ENCODE measurements at regions not wholly inside any gene's neighbourhood (a gene's known extent, or its start where the extent isn't known, plus 50 kb on each side); places are given as distances from the start of the nearest gene placed in this dataset.
A peak's percentile ranks its signal among the peaks of the same experiment; 100 is the strongest.

- no peaks in the 10 kb centered on the region for H3K9me3 ChIP-seq (ENCODE audit: control insufficient read depth, insufficient read depth, low read depth, low read length)
- no peak overlapping the region for H3K4me2 ChIP-seq (ENCODE audit: extremely low read depth, insufficient read depth, low read length)
- H3K4me1 ChIP-seq (ENCODE audit: control insufficient read depth, extremely low read depth, insufficient read depth, low read length), result peaks cover 18% of the 10 kb centered on the region
- no peaks in the 10 kb centered on the region for H4K20me1 ChIP-seq (ENCODE audit: control insufficient read depth, extremely low read depth, insufficient read depth, low read length)
- no peak for TF ChIP-seq EZH2 (IDR thresholded peaks at IDR 0.05; ENCODE audit: low read length, missing control alignments)
- TF ChIP-seq, protein P1, sequence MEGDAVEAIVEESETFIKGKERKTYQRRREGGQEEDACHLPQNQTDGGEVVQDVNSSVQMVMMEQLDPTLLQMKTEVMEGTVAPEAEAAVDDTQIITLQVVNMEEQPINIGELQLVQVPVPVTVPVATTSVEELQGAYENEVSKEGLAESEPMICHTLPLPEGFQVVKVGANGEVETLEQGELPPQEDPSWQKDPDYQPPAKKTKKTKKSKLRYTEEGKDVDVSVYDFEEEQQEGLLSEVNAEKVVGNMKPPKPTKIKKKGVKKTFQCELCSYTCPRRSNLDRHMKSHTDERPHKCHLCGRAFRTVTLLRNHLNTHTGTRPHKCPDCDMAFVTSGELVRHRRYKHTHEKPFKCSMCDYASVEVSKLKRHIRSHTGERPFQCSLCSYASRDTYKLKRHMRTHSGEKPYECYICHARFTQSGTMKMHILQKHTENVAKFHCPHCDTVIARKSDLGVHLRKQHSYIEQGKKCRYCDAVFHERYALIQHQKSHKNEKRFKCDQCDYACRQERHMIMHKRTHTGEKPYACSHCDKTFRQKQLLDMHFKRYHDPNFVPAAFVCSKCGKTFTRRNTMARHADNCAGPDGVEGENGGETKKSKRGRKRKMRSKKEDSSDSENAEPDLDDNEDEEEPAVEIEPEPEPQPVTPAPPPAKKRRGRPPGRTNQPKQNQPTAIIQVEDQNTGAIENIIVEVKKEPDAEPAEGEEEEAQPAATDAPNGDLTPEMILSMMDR (conservative IDR thresholded peaks at IDR 0.05 in 1 of 2, IDR thresholded peaks at IDR 0.05 in 1 of 2; ENCODE audit: low read depth in 1 of 2, low read length in 2 of 2), result no peak
- H3K27me3 ChIP-seq (ENCODE audit: control insufficient read depth, insufficient read depth, low read length), result no peaks in the 10 kb centered on the region
- H3K4me3 ChIP-seq (replicated peaks in 1 of 4; ENCODE audit: control extremely low read depth in 1 of 4, insufficient read depth in 1 of 4, low read depth in 3 of 4, low read length in 4 of 4), result no peak overlapping the region
- H3K27ac ChIP-seq (ENCODE audit: insufficient read depth, low read length), result peak overlapping the region; percentile 70
- H3K36me3 ChIP-seq (ENCODE audit: control insufficient read depth, insufficient read depth, low read length), result no peaks in the 10 kb centered on the region
- DNase-seq (ENCODE audit: low read depth in 2 of 2), result peak; percentile 31 to 61
- no peak overlapping the region for H2AFZ ChIP-seq (ENCODE audit: low read length)
- no peaks in the 10 kb centered on the region for H3K79me2 ChIP-seq (ENCODE audit: control insufficient read depth, insufficient read depth, low read length)
- H3K9ac ChIP-seq (ENCODE audit: insufficient read depth, low read length), result no peak overlapping the region
Measured at GRCh38 chr11:47918882-47919495, 61.4 kb upstream of the PTPRJ start.

DNA sequence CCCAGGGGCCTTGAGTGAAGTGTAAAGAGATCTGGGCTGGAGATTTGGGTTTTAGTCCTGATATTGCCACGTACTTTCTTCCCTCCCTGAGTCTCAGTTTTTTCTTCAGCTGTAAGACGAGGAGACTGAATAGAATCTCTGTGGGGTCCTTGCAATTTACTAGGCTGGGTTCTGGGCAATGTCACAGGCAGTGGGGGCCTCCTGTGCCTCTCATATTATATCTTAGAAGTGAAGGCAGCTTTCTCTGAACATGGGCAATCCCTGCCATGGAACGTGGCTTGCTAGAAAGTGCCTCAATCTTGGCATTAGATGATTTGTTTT is 62.0 kb upstream of the PTPRJ start:
- TF ChIP-seq, protein P1 (conservative IDR thresholded peaks at IDR 0.05 in 1 of 2, IDR thresholded peaks at IDR 0.05 in 1 of 2; ENCODE audit: low read depth in 1 of 2, low read length in 2 of 2), result no peak
- no peak for TF ChIP-seq EZH2 (IDR thresholded peaks at IDR 0.05; ENCODE audit: low read length, missing control alignments)
- no peak for DNase-seq (ENCODE audit: low read depth in 2 of 2)
- no peak overlapping the region for H2AFZ ChIP-seq (ENCODE audit: low read length)
- peak overlapping the region; percentile 29 for H3K9ac ChIP-seq (ENCODE audit: insufficient read depth, low read length)
- H3K27ac ChIP-seq (ENCODE audit: insufficient read depth, low read length), result peak overlapping the region; percentile 70
- H4K20me1 ChIP-seq (ENCODE audit: control insufficient read depth, extremely low read depth, insufficient read depth, low read length), result no peaks in the 10 kb centered on the region
- no peaks in the 10 kb centered on the region for H3K79me2 ChIP-seq (ENCODE audit: control insufficient read depth, insufficient read depth, low read length)
- no peaks in the 10 kb centered on the region for H3K9me3 ChIP-seq (ENCODE audit: control insufficient read depth, insufficient read depth, low read depth, low read length)
- no peaks in the 10 kb centered on the region for H3K27me3 ChIP-seq (ENCODE audit: control insufficient read depth, insufficient read depth, low read length)
- H3K4me1 ChIP-seq (ENCODE audit: control insufficient read depth, extremely low read depth, insufficient read depth, low read length), result peaks cover 14% of the 10 kb centered on the region
- H3K4me3 ChIP-seq (replicated peaks in 1 of 4; ENCODE audit: control extremely low read depth in 1 of 4, insufficient read depth in 1 of 4, low read depth in 3 of 4, low read length in 4 of 4), result peak overlapping the region in 2 of 4 experiments; percentile 25 to 53
- no peaks in the 10 kb centered on the region for H3K36me3 ChIP-seq (ENCODE audit: control insufficient read depth, insufficient read depth, low read length)
- H3K4me2 ChIP-seq (ENCODE audit: extremely low read depth, insufficient read depth, low read length), result peak overlapping the region; percentile 39

DNA sequence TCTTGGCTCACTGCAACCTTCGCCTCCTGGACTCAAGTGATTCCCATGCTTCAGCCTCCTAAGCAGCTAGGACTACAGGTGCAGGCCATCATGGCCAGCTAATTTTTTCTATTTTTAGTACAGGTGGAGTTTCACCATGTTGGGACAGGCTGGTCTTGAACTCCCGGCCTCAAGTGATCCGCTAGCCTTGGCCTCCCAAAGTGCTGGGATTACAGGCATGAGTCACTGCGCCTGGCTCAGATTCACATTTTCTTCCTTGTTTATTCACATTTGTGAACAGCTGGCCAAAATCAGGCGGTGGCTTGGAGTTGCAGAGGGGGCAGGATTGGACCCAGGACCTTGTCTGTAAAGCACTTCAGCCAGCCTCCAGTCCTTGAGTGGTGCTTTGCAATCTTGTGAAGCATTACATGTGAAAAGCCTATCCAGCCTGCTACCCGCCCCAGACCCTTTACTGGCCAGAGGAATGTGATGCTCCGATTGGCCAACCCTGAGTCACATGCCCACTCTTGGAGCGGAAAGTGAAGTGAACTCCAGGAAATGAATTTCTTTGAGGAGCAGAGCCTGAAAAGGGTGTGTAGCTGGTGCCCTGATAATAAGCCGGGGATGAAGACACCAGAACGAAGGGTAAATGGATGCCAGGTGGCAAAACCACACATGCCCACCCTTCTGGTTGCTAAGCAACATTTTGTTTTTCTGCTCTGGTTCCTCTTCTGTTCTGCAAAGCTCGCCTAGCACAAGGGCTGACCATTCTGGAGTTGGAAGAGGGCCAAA is 62.6 kb upstream of the PTPRJ start:
- no peaks in the 10 kb centered on the region for H3K27me3 ChIP-seq (ENCODE audit: control insufficient read depth, insufficient read depth, low read length)
- peaks cover 13% of the 10 kb centered on the region for H3K4me1 ChIP-seq (ENCODE audit: control insufficient read depth, extremely low read depth, insufficient read depth, low read length)
- TF ChIP-seq, protein P1 (conservative IDR thresholded peaks at IDR 0.05 in 1 of 2, IDR thresholded peaks at IDR 0.05 in 1 of 2; ENCODE audit: low read depth in 1 of 2, low read length in 2 of 2), result no peak
- no peak for TF ChIP-seq EZH2 (IDR thresholded peaks at IDR 0.05; ENCODE audit: low read length, missing control alignments)
- H4K20me1 ChIP-seq (ENCODE audit: control insufficient read depth, extremely low read depth, insufficient read depth, low read length), result no peaks in the 10 kb centered on the region
- peak overlapping the region; percentile 29 for H3K9ac ChIP-seq (ENCODE audit: insufficient read depth, low read length)
- peak; percentile 96 to 99 for DNase-seq (ENCODE audit: low read depth in 2 of 2)
- no peaks in the 10 kb centered on the region for H3K79me2 ChIP-seq (ENCODE audit: control insufficient read depth, insufficient read depth, low read length)
- peak overlapping the region; percentile 46 for H2AFZ ChIP-seq (ENCODE audit: low read length)
- no peaks in the 10 kb centered on the region for H3K36me3 ChIP-seq (ENCODE audit: control insufficient read depth, insufficient read depth, low read length)
- no peaks in the 10 kb centered on the region for H3K9me3 ChIP-seq (ENCODE audit: control insufficient read depth, insufficient read depth, low read depth, low read length)
- peak overlapping the region; percentile 39 for H3K4me2 ChIP-seq (ENCODE audit: extremely low read depth, insufficient read depth, low read length)
- peak overlapping the region; percentile 70 for H3K27ac ChIP-seq (ENCODE audit: insufficient read depth, low read length)
- H3K4me3 ChIP-seq (replicated peaks in 1 of 4; ENCODE audit: control extremely low read depth in 1 of 4, insufficient read depth in 1 of 4, low read depth in 3 of 4, low read length in 4 of 4), result peak overlapping the region in 2 of 4 experiments; percentile 25 to 53
